HG03342 (cell line): ENCODE measurements at regions not wholly inside any gene's neighbourhood (a gene's known extent, or its start where the extent isn't known, plus 50 kb on each side); places are given as distances from the start of the nearest gene placed in this dataset.
"Not testable (repeated sequence)": the region's sequence is repeated elsewhere in the genome, so short reads cannot be mapped to it uniquely, and the experiment has no call there.

Source experiments
- ATAC-seq: cut with Tn5 transposase; IDR thresholded peaks from one replicate; pipeline ENCODE4 v1.9.1; 2021; ENCODE audit warnings: mild to moderate bottlenecking, moderate library complexity; ENCODE audit not compliant: unreplicated experiment

GRCh38 chr6:112574190-112574589, 227.1 kb downstream of the RFPL4B start:
- no peak for ATAC-seq

DNA sequence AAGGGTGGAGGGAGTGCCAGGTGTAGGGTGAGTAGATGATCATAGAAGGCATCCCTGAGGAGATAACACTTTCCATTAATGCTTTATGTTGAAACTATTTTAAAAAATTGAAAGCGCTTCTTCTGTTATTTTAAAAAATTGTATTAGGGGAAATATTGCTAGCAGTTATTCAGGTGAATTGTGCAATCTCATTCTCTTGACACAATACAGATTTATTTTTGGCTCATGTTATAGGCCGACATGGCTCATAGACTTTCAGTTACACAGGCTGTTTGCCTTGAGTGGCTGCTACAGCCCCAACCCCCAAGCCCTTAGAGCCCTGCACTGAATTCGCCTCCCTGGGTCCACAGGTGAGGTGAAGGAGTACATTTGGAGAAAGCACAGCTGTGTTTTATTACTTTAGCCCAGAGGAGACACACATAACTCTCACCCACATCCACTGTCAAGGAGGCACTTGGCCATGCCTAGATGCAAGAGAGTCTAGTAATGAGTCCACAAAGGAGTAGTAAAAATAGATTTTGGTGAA, 228.2 kb downstream of the RFPL4B start:
- no peak for ATAC-seq

GRCh38 chr6:112576423-112576822, 229.3 kb downstream of the RFPL4B start:
- ATAC-seq = no peak

- no peak for ATAC-seq
Observed at GRCh38 chr6:112579601-112580000, 232.5 kb downstream of the RFPL4B start.

DNA sequence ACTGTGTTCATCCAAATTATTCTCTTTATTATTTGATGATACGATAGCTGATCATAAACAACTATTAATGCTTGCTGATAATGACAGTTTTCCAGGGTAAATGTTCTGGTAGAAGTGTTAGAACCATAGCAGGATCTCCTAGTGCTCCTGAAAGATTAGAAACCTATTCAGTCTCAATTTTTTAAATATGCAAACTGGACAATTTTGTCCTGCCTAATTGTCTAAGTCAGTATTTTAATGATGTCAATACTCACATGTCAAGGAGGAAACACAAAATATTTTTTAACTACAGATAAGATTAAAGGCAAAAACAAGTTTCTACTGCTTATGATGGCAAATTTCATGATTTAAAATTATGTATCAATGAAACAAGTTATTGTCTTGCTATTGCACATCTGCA, 233.9 kb downstream of the RFPL4B start:
- no peak for ATAC-seq

GRCh38 chr6:112590326-112590725, 243.2 kb downstream of the RFPL4B start:
- no peak for ATAC-seq

GRCh38 chr6:112591329-112591728, 244.2 kb downstream of the RFPL4B start:
- no peak for ATAC-seq

DNA sequence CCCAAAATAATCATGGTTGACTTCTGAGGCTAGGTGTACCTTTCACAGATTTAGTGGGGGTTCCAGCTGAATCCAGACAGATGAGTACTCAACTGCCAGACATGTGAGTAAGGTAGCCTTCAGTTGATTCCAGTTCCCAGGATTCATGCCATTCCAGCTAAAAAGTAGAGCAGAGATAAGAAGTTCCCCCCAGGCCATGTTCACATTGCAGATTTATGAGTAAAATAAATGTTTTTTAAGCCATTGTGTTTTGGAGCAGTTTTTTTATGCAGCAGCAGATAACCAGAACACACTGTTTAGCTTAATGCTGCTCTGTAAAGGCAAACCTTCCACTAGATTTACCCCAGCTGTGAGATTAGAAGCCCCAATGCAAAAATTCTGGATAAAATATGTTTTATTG, 245.0 kb downstream of the RFPL4B start:
- ATAC-seq = no peak

DNA sequence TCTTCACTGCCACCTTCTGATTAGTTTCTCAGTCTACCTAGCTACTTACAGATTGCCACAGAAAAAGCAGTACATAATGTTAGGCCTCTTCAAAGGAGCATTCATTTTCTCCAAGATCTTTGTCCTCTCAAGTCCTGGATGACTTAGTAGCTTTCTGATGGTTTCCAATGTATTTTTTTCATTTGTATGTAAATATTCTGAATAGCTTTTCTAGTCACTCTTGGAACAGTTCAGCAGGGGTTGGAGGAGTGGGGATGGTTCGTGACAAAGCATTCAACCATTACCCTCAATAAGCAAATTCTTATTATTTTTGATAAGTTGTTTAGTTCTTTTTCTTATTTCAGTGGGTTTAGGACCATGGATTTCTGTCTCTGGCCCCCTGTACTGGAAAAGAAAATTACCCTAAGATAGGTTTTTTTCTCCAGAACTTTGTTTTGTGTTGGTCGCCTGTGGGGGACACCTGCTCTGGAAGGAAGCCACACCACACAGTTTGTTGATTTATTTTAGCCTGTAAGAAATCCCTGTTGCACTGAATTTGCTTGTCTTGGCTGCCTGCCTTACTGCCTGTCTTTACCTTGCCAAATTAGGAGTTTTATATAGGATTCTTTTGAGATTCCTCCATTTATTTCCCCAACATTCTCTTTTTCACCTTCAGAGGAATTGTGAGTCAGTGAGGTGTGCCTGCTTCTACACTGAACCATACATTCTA, 247.9 kb downstream of the RFPL4B start:
- ATAC-seq = no peak

- no peak for ATAC-seq
Observed at GRCh38 chr6:112595841-112596240, 248.7 kb downstream of the RFPL4B start.

DNA sequence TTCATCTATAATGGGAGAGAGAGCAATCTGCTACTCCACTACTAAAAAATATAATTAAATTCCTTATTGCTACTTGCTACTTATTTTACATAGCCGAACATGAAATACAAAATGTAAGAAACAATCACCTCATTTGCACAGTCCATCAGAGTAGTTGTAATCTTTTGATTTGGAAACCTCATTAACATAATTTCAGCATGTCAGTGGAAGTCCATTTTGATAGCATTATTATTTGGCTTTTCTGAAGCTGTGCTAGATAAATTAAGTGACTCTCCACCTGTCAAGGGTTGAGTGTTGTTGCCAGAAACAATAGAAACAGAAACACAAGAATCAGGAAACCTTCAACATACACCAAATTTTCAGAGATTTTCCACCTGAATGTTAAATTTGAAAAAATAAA, 250.0 kb downstream of the RFPL4B start:
- no peak for ATAC-seq

DNA sequence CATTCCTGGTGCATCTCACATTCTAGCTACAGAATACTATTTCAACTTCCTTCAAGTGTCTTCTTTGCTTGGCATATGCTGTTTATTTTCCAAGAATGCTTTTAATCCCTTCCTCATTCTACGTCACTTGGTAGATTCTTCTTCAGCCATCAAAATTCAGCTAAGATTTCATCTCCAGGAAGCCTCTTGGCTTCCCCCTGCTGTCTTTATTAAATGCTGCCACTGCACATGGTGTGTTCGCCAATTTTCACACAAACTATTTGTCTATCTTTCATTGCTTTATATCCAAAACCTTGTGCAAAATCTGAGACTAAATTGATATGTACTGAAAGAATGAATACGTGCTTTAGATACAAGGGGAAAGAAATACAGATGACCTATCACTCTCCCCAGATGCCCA, 253.0 kb downstream of the RFPL4B start:
- ATAC-seq = no peak

DNA sequence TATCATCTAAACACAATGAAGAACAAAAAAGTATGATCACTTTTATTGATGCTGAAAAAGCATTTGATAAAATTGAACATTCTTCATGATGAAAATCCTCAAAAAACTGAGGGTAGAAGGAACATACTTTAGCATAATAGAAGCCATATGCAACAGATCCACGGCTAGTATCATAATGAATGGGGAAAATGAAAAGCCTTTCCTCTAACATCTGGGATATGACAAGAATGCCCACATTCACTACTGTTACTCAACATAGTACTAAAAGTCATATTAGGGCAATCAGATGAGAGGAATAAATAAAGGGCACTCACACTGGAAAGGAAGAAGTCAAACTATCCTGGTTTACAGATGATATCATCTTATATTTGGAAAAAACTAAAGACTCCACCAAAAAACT, 256.6 kb downstream of the RFPL4B start:
- no peak for ATAC-seq

GRCh38 chr6:112606656-112607435, 259.7 kb downstream of the RFPL4B start:
- no peak for ATAC-seq

- not testable (repeated sequence) for ATAC-seq
Observed at GRCh38 chr6:112608925-112609324, 261.8 kb downstream of the RFPL4B start.

DNA sequence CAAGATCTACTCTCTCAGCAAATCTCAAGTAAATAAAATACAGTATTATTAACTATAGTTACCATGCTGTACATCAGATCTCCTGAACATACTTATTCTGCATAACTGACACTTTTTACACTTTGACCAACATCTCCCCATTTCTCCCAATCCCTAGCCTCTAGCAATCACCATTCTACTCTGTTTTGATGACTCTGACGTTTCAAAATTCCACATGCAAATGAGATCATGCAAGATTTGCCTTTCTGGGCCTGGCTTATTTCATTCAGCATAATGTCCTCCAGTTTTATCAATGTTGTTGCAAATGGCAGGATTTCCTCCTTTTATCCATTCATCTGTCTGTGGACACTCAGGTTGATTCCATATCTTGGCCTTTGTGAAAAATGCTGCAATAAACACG, 266.3 kb downstream of the RFPL4B start:
- ATAC-seq = no peak

DNA sequence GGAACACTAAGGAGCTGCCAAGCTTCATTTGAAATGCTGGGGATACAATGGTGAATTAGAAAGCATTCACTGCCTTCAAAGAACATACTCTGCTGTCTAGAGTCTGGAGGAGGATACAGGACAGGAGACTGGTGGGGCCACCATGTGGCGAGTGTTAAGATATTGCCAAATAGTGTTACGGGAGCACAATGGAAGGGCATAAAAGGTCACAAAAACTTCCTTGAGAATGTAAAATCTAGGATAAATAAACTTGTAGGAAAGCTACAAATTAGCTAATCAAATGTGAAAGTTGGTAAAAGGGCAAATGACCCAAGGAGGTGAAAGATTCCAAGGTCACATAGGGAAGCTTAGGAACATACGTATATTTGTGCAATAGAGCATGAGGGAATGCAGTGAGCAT, 271.7 kb downstream of the RFPL4B start:
- ATAC-seq = no peak

DNA sequence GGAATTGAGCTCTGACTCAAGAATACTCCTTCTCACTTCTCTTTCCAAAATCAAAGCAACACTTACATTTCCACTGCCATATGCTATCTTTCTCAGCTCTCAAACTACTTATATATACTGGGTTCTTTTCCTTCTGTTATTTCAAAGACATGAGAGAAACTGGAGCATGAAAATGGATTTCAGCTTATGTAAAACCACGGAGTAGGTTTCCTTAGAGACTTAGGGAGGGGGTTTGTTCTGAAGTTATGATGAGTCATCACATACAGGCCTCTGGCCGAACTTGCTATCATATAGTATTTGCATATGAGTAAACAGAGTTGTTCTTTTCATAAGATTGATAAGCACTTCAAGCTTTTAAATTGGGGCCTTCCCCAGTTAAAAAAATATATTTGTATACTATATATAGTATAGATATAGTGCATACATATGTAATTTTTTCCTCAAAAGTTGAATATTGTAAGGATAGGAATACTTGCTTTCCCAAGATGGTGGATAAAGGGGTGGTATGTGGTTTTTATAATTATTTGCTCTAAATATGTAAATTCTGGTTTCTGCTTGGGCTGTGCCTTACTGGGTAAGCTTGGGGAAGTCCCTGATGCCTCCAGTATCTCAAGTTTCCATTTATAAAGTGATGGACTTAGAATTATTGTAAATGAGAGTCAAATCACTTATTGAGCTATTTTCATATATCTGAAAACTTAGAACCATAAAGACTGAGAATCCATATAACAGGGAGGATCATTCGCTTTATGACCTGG, 273.9 kb downstream of the RFPL4B start:
- peak; percentile 74 for ATAC-seq

GRCh38 chr6:112622036-112622435, 274.9 kb downstream of the RFPL4B start:
- no peak for ATAC-seq

DNA sequence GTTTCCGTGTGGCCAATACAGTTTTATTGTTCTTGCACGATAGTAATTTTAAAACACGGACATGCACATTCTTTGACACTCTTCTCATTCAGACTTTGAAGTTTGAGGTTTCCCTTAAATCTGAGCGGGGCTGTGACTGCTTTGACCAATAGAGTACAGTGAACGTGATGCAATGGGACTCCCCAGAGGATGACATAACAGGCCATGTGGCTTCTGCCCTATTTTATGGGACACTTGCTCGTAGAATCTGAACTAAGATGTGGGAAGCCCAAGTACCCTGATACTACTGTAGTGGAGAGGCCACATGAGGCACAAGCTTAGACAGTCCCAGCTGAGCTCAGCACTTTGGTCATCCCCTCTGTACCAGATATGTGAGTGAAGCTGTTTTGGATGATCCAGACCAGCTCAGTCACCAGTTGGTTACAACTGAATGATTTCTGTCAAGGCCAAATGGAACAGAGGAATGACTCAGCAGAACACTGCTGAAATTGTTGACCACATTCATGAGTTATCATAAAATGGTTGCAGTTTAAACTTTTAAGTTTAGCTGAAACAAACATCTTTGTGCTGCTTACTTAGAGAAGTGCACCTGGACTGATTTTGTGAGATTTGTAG, 279.4 kb downstream of the RFPL4B start:
- ATAC-seq = peak; percentile 99

DNA sequence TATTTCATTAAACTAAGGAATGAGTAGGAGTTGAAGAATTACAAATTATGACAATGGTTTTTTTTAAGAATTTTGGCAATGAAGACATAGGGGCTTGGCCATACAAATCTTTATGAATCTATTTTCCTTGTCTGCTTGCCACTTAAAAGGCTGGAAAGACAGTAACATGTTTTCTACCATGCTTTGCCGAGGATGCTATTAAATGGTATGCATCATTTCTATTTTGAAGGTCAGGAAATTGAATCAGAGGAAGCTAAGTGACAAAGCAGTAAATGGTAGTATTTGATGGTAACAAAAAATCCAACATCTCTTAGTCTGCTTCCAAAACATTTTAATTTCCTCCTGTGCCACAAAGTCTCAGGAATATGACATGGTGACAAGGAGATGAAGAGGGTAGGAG, 287.2 kb downstream of the RFPL4B start:
- no peak for ATAC-seq
